Spleen (tissue), 11 donors: ENCODE measurements at regions not wholly inside any gene's neighbourhood (a gene's known extent, or its start where the extent isn't known, plus 50 kb on each side); places are given as distances from the start of the nearest gene placed in this dataset.

Source experiments
- DNase-seq: peaks from one replicate; pipeline ENCODE4 v3.0.0-alpha.2; 2020
- H3K27ac ChIP-seq, 8 donors: fragments of 200-600 bp; sonication (generic) in 7 of 8; 1 replicate in 4 of 8; 2 replicates in 4 of 8; pipeline versions ENCODE4 v1.5.0 to v1.8.0; 2016 to 2021; ENCODE audit warnings: inconsistent platforms in 4 of 8, mild to moderate bottlenecking in 4 of 8, moderate library complexity in 1 of 8
- H3K27me3 ChIP-seq, 7 donors: fragments of 200-600 bp; sonication (generic) in 6 of 7; replicated peaks in 1 of 7; 1 replicate in 4 of 7; 2 replicates in 3 of 7; pipeline versions ENCODE4 v1.5.0 to v1.8.0; 2016 to 2021; ENCODE audit warnings: inconsistent platforms in 3 of 7, mild to moderate bottlenecking in 1 of 7
- H3K36me3 ChIP-seq, 6 donors: fragments of 200-600 bp; sonication (generic) in 5 of 6; 1 replicate in 4 of 6; 2 replicates in 2 of 6; pipeline versions ENCODE4 v1.5.0 to v1.8.0; 2016 to 2021; ENCODE audit warnings: inconsistent platforms in 2 of 6
- H3K4me1 ChIP-seq, 6 donors: fragments of 200-600 bp; sonication (generic) in 5 of 6; 1 replicate in 3 of 6; 2 replicates in 3 of 6; pipeline versions ENCODE4 v1.5.0 to v1.8.0; 2016 to 2021; ENCODE audit warnings: inconsistent platforms in 3 of 6
- H3K4me3 ChIP-seq, 8 donors: fragments of 200-600 bp; sonication (generic) in 7 of 8; 1 replicate in 4 of 8; 2 replicates in 4 of 8; pipeline versions ENCODE4 v1.5.0 to v1.8.0; 2016 to 2021; ENCODE audit warnings: inconsistent platforms in 4 of 8, mild to moderate bottlenecking in 4 of 8, moderate library complexity in 2 of 8
- H3K9me3 ChIP-seq, 8 donors: fragments of 200-600 bp; sonication (generic) in 7 of 8; 1 replicate in 4 of 8; 2 replicates in 4 of 8; pipeline versions ENCODE4 v1.5.0 to v1.8.0; 2016 to 2021; ENCODE audit warnings: inconsistent platforms in 4 of 8
- POLR2A ChIP-seq, 3 donors: fragments of 450-650 bp; IDR thresholded peaks; one replicate each; pipeline ENCODE4 v1.5.1; 2017; ENCODE audit warnings: antibody characterized with exemption in 3 of 3, mild to moderate bottlenecking in 1 of 3
- POLR2AphosphoS5 ChIP-seq, 3 donors: sonication (generic); formaldehyde crosslinking; IDR thresholded peaks; one replicate each; pipeline ENCODE4 v1.5.1; 2017; ENCODE audit warnings: antibody characterized with exemption in 3 of 3
- WGBS, 5 donors: extraction: QIAGEN DNeasy Blood & Tissue Kit in 3 of 5; methylation state at CpG; one replicate each; pipeline versions ENCODE4 v1.1.5 to v1.1.7; 2013 to 2018; 5-methylcytosine and 5-hydroxymethylcytosine counted together
- intact Hi-C: fragments of 100-400 bp; cut with DNase I; formaldehyde crosslinking; loops from one replicate; pipeline ENCODE4 v1.15.0; 2023; ENCODE audit warnings: low total_unique reads
- TF ChIP-seq, protein P1 (sequence below), 11 experiments: fragments of 200-600 bp in 7 of 11; fragments of 450-650 bp in 4 of 11; sonication (generic) in 4 of 11; IDR thresholded peaks in 8 of 11; conservative IDR thresholded peaks in 3 of 11; 1 replicate in 7 of 11; 2 replicates in 4 of 11; pipeline versions ENCODE4 v1.4.0 to v1.8.0; 2016 to 2021; ENCODE audit warnings: antibody characterized with exemption in 11 of 11, inconsistent platforms in 4 of 11, mild to moderate bottlenecking in 1 of 11
- donor health status: healthy with polysubstance abuse.
- donor health status: DM: no; HTN: no; CAD: no; lungs with moderate emphysema.
- donor health status: DM: no; HTN: no; CAD: no.
- donor health status: Bipolar disorder and iron deficiency.
- donor health status: healthy.
- donor health status: DM: no; HTN: no; CAD: no.
- donor health status: DM: yes; HTN: yes; CAD: no.

DNA sequence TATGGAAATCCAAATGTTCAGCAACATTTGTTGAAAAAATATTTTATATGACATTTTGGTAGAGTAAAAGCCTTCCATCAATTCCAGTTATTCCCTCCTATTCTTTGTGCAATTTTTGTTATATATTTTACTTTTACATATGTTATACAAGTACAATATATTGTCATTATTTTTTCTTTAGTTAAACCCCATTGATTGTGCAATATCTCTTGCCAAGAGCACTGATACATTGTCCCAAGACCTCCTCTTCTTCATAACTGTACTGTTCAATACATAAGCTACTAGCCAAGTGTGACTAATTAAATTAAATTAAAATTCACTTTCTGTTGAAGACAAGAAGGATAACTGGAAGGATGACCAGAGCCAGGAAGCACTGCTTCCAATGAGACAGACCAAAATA lies 527.5 kb downstream of the TMA16 start:
- TF ChIP-seq POLR2AphosphoS5 (IDR thresholded peaks at IDR 0.05): no peak
- no peak for TF ChIP-seq POLR2A (IDR thresholded peaks at IDR 0.05)
- TF ChIP-seq, protein P1, sequence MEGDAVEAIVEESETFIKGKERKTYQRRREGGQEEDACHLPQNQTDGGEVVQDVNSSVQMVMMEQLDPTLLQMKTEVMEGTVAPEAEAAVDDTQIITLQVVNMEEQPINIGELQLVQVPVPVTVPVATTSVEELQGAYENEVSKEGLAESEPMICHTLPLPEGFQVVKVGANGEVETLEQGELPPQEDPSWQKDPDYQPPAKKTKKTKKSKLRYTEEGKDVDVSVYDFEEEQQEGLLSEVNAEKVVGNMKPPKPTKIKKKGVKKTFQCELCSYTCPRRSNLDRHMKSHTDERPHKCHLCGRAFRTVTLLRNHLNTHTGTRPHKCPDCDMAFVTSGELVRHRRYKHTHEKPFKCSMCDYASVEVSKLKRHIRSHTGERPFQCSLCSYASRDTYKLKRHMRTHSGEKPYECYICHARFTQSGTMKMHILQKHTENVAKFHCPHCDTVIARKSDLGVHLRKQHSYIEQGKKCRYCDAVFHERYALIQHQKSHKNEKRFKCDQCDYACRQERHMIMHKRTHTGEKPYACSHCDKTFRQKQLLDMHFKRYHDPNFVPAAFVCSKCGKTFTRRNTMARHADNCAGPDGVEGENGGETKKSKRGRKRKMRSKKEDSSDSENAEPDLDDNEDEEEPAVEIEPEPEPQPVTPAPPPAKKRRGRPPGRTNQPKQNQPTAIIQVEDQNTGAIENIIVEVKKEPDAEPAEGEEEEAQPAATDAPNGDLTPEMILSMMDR (IDR thresholded peaks at IDR 0.05 in 8 of 11, conservative IDR thresholded peaks at IDR 0.05 in 3 of 11): no peak
- Histone ChIP-seq H3K4me1 (no peaks in the 10 kb centered on the region), H3K36me3 (no peaks in the 10 kb centered on the region), H3K27ac (no peak overlapping the region), H3K4me3 (no peak overlapping the region), H3K27me3 (no peaks in the 10 kb centered on the region), H3K9me3 (peaks cover 0 to 29% (median 23%) of the 10 kb centered on the region in 8 donors)
- no peak for DNase-seq
- intact Hi-C loops: no loop called here

DNA sequence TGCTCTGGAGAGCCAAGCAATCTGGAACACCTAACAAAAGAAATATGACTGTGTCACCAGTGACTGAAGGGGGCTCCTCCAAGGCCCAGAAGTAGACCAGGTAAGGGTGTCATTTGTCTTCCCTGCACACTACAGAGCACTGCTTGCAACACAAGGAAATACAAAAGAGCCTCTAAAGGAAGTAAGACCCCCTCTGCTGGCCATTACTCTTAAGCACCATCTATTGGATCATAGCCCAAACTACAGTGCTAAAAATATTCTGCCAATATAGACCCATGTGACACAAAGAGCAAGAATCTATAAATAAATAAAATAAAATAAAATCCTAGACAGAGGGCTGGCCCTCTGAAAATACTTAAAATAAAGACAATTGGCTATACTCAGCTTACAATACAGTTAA lies 528.7 kb downstream of the TMA16 start:
- peaks cover 0 to 29% (median 23%) of the 10 kb centered on the region in 8 donors for H3K9me3 ChIP-seq
- intact Hi-C loops: no loop called here
- H3K27me3 ChIP-seq: no peaks in the 10 kb centered on the region

DNA sequence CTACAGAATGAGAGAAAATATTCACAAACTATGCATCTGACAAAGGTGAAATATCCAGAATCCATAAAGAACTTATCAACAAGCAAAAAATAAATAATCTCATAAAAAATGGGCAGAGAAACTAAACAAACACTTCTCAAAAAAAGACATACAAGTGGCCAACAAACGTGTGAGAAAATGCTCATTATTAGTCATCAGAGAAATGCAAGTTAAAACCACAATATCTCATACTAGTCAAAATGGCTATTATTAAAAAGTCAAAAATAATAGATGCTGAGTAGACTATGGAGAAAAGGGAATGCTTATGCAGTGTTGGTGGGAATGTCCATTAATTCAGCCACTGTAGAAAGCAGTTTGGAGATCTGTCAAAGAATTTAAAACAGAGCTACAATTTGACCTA lies 533.3 kb downstream of the TMA16 start:
- Histone ChIP-seq H3K4me3 (no peak overlapping the region), H3K36me3 (no peaks in the 10 kb centered on the region), H3K27me3 (no peaks in the 10 kb centered on the region), H3K27ac (no peak overlapping the region), H3K9me3 (peaks cover 0 to 26% (median 20%) of the 10 kb centered on the region in 8 donors), H3K4me1 (no peaks in the 10 kb centered on the region)
- TF ChIP-seq POLR2A (IDR thresholded peaks at IDR 0.05): no peak
- TF ChIP-seq POLR2AphosphoS5 (IDR thresholded peaks at IDR 0.05): no peak
- TF ChIP-seq, protein P1 (IDR thresholded peaks at IDR 0.05 in 8 of 11, conservative IDR thresholded peaks at IDR 0.05 in 3 of 11): no peak
- WGBS, 5 donors: 57 to 74% (median 63%) methylated on average over 1 of the region's 1 CpG
- intact Hi-C loops: no loop called here
- DNase-seq: no peak

More for the DNA sequence above, 528.7 kb downstream of the TMA16 start:
- no peak for DNase-seq
- H3K27ac ChIP-seq: no peak overlapping the region
- no peak overlapping the region for H3K4me3 ChIP-seq
- no peaks in the 10 kb centered on the region for H3K4me1 ChIP-seq
- H3K36me3 ChIP-seq: no peaks in the 10 kb centered on the region
- TF ChIP-seq POLR2AphosphoS5 (IDR thresholded peaks at IDR 0.05): no peak
- TF ChIP-seq, protein P1 (IDR thresholded peaks at IDR 0.05 in 8 of 11, conservative IDR thresholded peaks at IDR 0.05 in 3 of 11): no peak
- no peak for TF ChIP-seq POLR2A (IDR thresholded peaks at IDR 0.05)

DNA sequence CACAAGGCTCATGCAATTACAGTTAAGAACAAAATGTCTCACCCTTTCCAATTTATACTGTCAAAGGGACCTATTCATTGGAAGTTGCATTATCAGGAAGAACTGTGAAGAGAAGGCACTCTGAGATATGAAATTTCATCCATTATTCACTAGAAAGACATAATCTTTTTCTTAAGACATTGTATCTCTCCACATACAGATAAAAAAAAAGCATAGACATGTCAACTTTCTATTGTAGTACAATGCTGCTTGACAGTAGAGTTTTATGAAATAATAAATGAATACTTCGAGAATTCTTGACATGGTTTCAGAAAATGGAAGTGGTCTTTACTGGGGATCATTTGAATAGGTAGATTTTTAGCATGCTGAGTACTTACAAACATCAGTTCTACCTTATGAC lies 545.0 kb downstream of the TMA16 start:
- DNase-seq: no peak
- Histone ChIP-seq H3K27me3 (no peaks in the 10 kb centered on the region), H3K27ac (no peak overlapping the region), H3K36me3 (no peaks in the 10 kb centered on the region), H3K4me3 (no peak overlapping the region), H3K9me3 (peaks cover 0 to 30% (median 15%) of the 10 kb centered on the region in 8 donors), H3K4me1 (no peaks in the 10 kb centered on the region)
- intact Hi-C loops: no loop called here
- TF ChIP-seq POLR2AphosphoS5 (IDR thresholded peaks at IDR 0.05): no peak
- 25 to 41% (median 27%) methylated on average over 1 of the region's 1 CpG for WGBS, 5 donors
